ENCODE measurements at regions not wholly inside any gene's neighbourhood (a gene's known extent, or its start where the extent isn't known, plus 50 kb on each side); places are given as distances from the start of the nearest gene placed in this dataset.
"Not testable (repeated sequence)": the region's sequence is repeated elsewhere in the genome, so short reads cannot be mapped to it uniquely, and the experiment has no call there.

- DNase-seq; H3K27ac ChIP-seq; H3K27me3 ChIP-seq (replicated peaks in 1 of 7); H3K36me3 ChIP-seq; H3K4me3 ChIP-seq; intact Hi-C loops (cut with DNase I; ENCODE audit: low total_unique reads); H3K4me1 ChIP-seq: not testable (repeated sequence)
- peaks cover 0 to 30% (median 13%) of the 10 kb centered on the region in 8 donors for H3K9me3 ChIP-seq
- 45 to 77% (median 58%) methylated on average over 3 of the region's 3 CpGs for WGBS, 5 donors
These were observed 99.2 kb downstream of the ZNF100 start for GRCh38 chr19:21668072-21668773.

- no peak overlapping the region for H3K27ac ChIP-seq
- no peaks in the 10 kb centered on the region for H3K27me3 ChIP-seq (replicated peaks in 1 of 7)
- no peaks in the 10 kb centered on the region for H3K4me1 ChIP-seq
- intact Hi-C loops (cut with DNase I; ENCODE audit: low total_unique reads), result no loop called here
- H3K9me3 ChIP-seq, result peaks cover 0 to 96% (median 66%) of the 10 kb centered on the region in 8 donors
- no peak for TF ChIP-seq POLR2A (IDR thresholded peaks at IDR 0.05)
- TF ChIP-seq POLR2AphosphoS5 (IDR thresholded peaks at IDR 0.05), result no peak
- TF ChIP-seq CTCF (IDR thresholded peaks at IDR 0.05 in 8 of 11, conservative IDR thresholded peaks at IDR 0.05 in 3 of 11), result no peak
- no peaks in the 10 kb centered on the region for H3K36me3 ChIP-seq
- DNase-seq, result no peak
- WGBS, 5 donors, result 62 to 88% (median 68%) methylated on average over 3 of the region's 3 CpGs
- H3K4me3 ChIP-seq, result no peak overlapping the region
These were observed 111.7 kb downstream of the ZNF100 start for GRCh38 chr19:21655540-21656126.

- H3K27me3 ChIP-seq (replicated peaks in 1 of 7); DNase-seq; H3K27ac ChIP-seq; intact Hi-C loops (cut with DNase I; ENCODE audit: low total_unique reads); H3K36me3 ChIP-seq; H3K4me3 ChIP-seq; H3K4me1 ChIP-seq: not testable (repeated sequence)
- peaks cover 0 to 85% (median 44%) of the 10 kb centered on the region in 8 donors for H3K9me3 ChIP-seq
- 51 to 84% (median 65%) methylated on average over 3 of the region's 3 CpGs for WGBS, 5 donors
These were observed 115.9 kb downstream of the ZNF100 start for GRCh38 chr19:21651478-21651877.

GRCh38 chr19:21638776-21639175 lies 128.6 kb downstream of the ZNF100 start:
- Histone ChIP-seq H3K27ac (no peak overlapping the region), H3K27me3 (replicated peaks in 1 of 7) (no peaks in the 10 kb centered on the region), H3K9me3 (peaks cover 0 to 27% (median 0%) of the 10 kb centered on the region in 8 donors), H3K4me3 (no peak overlapping the region), H3K4me1 (no peaks in the 10 kb centered on the region), H3K36me3 (no peaks in the 10 kb centered on the region)
- TF ChIP-seq POLR2AphosphoS5 (IDR thresholded peaks at IDR 0.05), result no peak
- TF ChIP-seq POLR2A (IDR thresholded peaks at IDR 0.05), result no peak
- TF ChIP-seq CTCF (IDR thresholded peaks at IDR 0.05 in 8 of 11, conservative IDR thresholded peaks at IDR 0.05 in 3 of 11), result no peak
- DNase-seq, result no peak
- WGBS, 5 donors, result 76 to 89% (median 84%) methylated on average over 1 of the region's 1 CpG
- intact Hi-C loops (cut with DNase I; ENCODE audit: low total_unique reads), result no loop called here

- Histone ChIP-seq H3K27me3 (replicated peaks in 1 of 7) (no peaks in the 10 kb centered on the region), H3K27ac (no peak overlapping the region), H3K4me1 (no peaks in the 10 kb centered on the region), H3K9me3 (peaks cover 0 to 41% (median 0%) of the 10 kb centered on the region in 8 donors), H3K36me3 (no peaks in the 10 kb centered on the region), H3K4me3 (no peak overlapping the region)
- intact Hi-C loops (cut with DNase I; ENCODE audit: low total_unique reads), result no loop called here
- 60 to 69% (median 63%) methylated on average over 8 of the region's 8 CpGs for WGBS, 5 donors
- no peak for DNase-seq
- TF ChIP-seq POLR2AphosphoS5 (IDR thresholded peaks at IDR 0.05) (no peak), POLR2A (IDR thresholded peaks at IDR 0.05) (no peak), CTCF (IDR thresholded peaks at IDR 0.05 in 8 of 11, conservative IDR thresholded peaks at IDR 0.05 in 3 of 11) (no peak)
These were observed 121.7 kb downstream of the ZNF429 start for GRCh38 chr19:21626924-21627697.

Measured in spleen (tissue), 11 donors.